H1 (cell line): ENCODE measurements at regions not wholly inside any gene's neighbourhood (a gene's known extent, or its start where the extent isn't known, plus 50 kb on each side); places are given as distances from the start of the nearest gene placed in this dataset.

Experiments used
- EGR1 ChIP-seq: IDR thresholded peaks from 2 replicates; pipeline ENCODE4 v1.6.1; 2011; ENCODE audit warnings: low read depth, low read length, borderline replicate concordance
- JUN ChIP-seq: IDR thresholded peaks from 2 replicates; pipeline ENCODE4 v1.6.1; 2011; ENCODE audit warnings: low read depth, mild to moderate bottlenecking, improper control_type of control experiment, low read length
- SP4 ChIP-seq: IDR thresholded peaks from 2 replicates; pipeline ENCODE4 v1.6.1; 2012; ENCODE audit warnings: low read length, inconsistent platforms
- TF ChIP-seq, protein P1 (sequence below): fragments of 300-600 bp; sonication (generic); IDR thresholded peaks from 2 replicates; pipeline ENCODE4 v1.7.1; 2012; ENCODE audit warnings: low read length, moderate library complexity, mild to moderate bottlenecking, inconsistent platforms; ENCODE audit not compliant: insufficient replicate concordance

DNA sequence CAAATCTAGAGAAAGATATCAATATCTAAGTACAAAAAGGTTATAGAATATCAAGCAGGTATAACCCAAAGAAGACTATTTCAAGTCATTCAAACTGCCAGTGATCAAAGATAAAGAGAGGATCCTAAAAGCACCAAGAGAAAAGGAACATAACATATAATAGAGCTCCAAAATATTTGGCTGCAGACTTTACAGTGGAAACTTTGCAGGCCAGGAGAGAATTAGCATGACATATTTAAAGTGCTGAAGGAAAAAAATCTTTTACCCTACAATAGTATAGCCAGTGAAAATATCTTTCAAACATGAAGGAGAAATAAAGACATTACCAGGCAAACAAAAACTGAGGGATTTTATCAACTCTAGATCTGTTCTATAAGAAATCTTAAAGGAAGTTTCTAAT, 254.3 kb upstream of the ARHGEF26 start (continued):
- TF ChIP-seq, protein P1, sequence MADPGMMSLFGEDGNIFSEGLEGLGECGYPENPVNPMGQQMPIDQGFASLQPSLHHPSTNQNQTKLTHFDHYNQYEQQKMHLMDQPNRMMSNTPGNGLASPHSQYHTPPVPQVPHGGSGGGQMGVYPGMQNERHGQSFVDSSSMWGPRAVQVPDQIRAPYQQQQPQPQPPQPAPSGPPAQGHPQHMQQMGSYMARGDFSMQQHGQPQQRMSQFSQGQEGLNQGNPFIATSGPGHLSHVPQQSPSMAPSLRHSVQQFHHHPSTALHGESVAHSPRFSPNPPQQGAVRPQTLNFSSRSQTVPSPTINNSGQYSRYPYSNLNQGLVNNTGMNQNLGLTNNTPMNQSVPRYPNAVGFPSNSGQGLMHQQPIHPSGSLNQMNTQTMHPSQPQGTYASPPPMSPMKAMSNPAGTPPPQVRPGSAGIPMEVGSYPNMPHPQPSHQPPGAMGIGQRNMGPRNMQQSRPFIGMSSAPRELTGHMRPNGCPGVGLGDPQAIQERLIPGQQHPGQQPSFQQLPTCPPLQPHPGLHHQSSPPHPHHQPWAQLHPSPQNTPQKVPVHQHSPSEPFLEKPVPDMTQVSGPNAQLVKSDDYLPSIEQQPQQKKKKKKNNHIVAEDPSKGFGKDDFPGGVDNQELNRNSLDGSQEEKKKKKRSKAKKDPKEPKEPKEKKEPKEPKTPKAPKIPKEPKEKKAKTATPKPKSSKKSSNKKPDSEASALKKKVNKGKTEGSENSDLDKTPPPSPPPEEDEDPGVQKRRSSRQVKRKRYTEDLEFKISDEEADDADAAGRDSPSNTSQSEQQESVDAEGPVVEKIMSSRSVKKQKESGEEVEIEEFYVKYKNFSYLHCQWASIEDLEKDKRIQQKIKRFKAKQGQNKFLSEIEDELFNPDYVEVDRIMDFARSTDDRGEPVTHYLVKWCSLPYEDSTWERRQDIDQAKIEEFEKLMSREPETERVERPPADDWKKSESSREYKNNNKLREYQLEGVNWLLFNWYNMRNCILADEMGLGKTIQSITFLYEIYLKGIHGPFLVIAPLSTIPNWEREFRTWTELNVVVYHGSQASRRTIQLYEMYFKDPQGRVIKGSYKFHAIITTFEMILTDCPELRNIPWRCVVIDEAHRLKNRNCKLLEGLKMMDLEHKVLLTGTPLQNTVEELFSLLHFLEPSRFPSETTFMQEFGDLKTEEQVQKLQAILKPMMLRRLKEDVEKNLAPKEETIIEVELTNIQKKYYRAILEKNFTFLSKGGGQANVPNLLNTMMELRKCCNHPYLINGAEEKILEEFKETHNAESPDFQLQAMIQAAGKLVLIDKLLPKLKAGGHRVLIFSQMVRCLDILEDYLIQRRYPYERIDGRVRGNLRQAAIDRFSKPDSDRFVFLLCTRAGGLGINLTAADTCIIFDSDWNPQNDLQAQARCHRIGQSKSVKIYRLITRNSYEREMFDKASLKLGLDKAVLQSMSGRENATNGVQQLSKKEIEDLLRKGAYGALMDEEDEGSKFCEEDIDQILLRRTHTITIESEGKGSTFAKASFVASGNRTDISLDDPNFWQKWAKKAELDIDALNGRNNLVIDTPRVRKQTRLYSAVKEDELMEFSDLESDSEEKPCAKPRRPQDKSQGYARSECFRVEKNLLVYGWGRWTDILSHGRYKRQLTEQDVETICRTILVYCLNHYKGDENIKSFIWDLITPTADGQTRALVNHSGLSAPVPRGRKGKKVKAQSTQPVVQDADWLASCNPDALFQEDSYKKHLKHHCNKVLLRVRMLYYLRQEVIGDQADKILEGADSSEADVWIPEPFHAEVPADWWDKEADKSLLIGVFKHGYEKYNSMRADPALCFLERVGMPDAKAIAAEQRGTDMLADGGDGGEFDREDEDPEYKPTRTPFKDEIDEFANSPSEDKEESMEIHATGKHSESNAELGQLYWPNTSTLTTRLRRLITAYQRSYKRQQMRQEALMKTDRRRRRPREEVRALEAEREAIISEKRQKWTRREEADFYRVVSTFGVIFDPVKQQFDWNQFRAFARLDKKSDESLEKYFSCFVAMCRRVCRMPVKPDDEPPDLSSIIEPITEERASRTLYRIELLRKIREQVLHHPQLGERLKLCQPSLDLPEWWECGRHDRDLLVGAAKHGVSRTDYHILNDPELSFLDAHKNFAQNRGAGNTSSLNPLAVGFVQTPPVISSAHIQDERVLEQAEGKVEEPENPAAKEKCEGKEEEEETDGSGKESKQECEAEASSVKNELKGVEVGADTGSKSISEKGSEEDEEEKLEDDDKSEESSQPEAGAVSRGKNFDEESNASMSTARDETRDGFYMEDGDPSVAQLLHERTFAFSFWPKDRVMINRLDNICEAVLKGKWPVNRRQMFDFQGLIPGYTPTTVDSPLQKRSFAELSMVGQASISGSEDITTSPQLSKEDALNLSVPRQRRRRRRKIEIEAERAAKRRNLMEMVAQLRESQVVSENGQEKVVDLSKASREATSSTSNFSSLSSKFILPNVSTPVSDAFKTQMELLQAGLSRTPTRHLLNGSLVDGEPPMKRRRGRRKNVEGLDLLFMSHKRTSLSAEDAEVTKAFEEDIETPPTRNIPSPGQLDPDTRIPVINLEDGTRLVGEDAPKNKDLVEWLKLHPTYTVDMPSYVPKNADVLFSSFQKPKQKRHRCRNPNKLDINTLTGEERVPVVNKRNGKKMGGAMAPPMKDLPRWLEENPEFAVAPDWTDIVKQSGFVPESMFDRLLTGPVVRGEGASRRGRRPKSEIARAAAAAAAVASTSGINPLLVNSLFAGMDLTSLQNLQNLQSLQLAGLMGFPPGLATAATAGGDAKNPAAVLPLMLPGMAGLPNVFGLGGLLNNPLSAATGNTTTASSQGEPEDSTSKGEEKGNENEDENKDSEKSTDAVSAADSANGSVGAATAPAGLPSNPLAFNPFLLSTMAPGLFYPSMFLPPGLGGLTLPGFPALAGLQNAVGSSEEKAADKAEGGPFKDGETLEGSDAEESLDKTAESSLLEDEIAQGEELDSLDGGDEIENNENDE = no peak
- no peak for TF ChIP-seq SP4
- no peak for TF ChIP-seq JUN
- TF ChIP-seq EGR1 = no peak
